Spleen (tissue), 11 donors: ENCODE measurements at regions not wholly inside any gene's neighbourhood (a gene's known extent, or its start where the extent isn't known, plus 50 kb on each side); places are given as distances from the start of the nearest gene placed in this dataset.
"Not testable (repeated sequence)": the region's sequence is repeated elsewhere in the genome, so short reads cannot be mapped to it uniquely, and the experiment has no call there.

ENCODE experiments used
- DNase-seq: peaks from one replicate; pipeline ENCODE4 v3.0.0-alpha.2; 2020
- H3K27ac ChIP-seq, 8 donors: fragments of 200-600 bp; sonication (generic) in 7 of 8; 1 replicate in 4 of 8; 2 replicates in 4 of 8; pipeline versions ENCODE4 v1.5.0 to v1.8.0; 2016 to 2021; ENCODE audit warnings: inconsistent platforms in 4 of 8, mild to moderate bottlenecking in 4 of 8, moderate library complexity in 1 of 8
- H3K27me3 ChIP-seq, 7 donors: fragments of 200-600 bp; sonication (generic) in 6 of 7; replicated peaks in 1 of 7; 1 replicate in 4 of 7; 2 replicates in 3 of 7; pipeline versions ENCODE4 v1.5.0 to v1.8.0; 2016 to 2021; ENCODE audit warnings: inconsistent platforms in 3 of 7, mild to moderate bottlenecking in 1 of 7
- H3K36me3 ChIP-seq, 6 donors: fragments of 200-600 bp; sonication (generic) in 5 of 6; 1 replicate in 4 of 6; 2 replicates in 2 of 6; pipeline versions ENCODE4 v1.5.0 to v1.8.0; 2016 to 2021; ENCODE audit warnings: inconsistent platforms in 2 of 6
- H3K4me1 ChIP-seq, 6 donors: fragments of 200-600 bp; sonication (generic) in 5 of 6; 1 replicate in 3 of 6; 2 replicates in 3 of 6; pipeline versions ENCODE4 v1.5.0 to v1.8.0; 2016 to 2021; ENCODE audit warnings: inconsistent platforms in 3 of 6
- H3K4me3 ChIP-seq, 8 donors: fragments of 200-600 bp; sonication (generic) in 7 of 8; 1 replicate in 4 of 8; 2 replicates in 4 of 8; pipeline versions ENCODE4 v1.5.0 to v1.8.0; 2016 to 2021; ENCODE audit warnings: inconsistent platforms in 4 of 8, mild to moderate bottlenecking in 4 of 8, moderate library complexity in 2 of 8
- H3K9me3 ChIP-seq, 8 donors: fragments of 200-600 bp; sonication (generic) in 7 of 8; 1 replicate in 4 of 8; 2 replicates in 4 of 8; pipeline versions ENCODE4 v1.5.0 to v1.8.0; 2016 to 2021; ENCODE audit warnings: inconsistent platforms in 4 of 8
- CTCF ChIP-seq, 11 experiments: fragments of 200-600 bp in 7 of 11; fragments of 450-650 bp in 4 of 11; sonication (generic) in 4 of 11; IDR thresholded peaks in 8 of 11; conservative IDR thresholded peaks in 3 of 11; 1 replicate in 7 of 11; 2 replicates in 4 of 11; pipeline versions ENCODE4 v1.4.0 to v1.8.0; 2016 to 2021; ENCODE audit warnings: antibody characterized with exemption in 11 of 11, inconsistent platforms in 4 of 11, mild to moderate bottlenecking in 1 of 11
- POLR2A ChIP-seq, 3 donors: fragments of 450-650 bp; IDR thresholded peaks; one replicate each; pipeline ENCODE4 v1.5.1; 2017; ENCODE audit warnings: antibody characterized with exemption in 3 of 3, mild to moderate bottlenecking in 1 of 3
- POLR2AphosphoS5 ChIP-seq, 3 donors: sonication (generic); formaldehyde crosslinking; IDR thresholded peaks; one replicate each; pipeline ENCODE4 v1.5.1; 2017; ENCODE audit warnings: antibody characterized with exemption in 3 of 3
- WGBS, 5 donors: extraction: QIAGEN DNeasy Blood & Tissue Kit in 3 of 5; methylation state at CpG; one replicate each; pipeline versions ENCODE4 v1.1.5 to v1.1.7; 2013 to 2018; 5-methylcytosine and 5-hydroxymethylcytosine counted together
- intact Hi-C: fragments of 100-400 bp; cut with DNase I; formaldehyde crosslinking; loops from one replicate; pipeline ENCODE4 v1.15.0; 2023; ENCODE audit warnings: low total_unique reads
- donor health status: healthy with polysubstance abuse.
- donor health status: DM: no; HTN: no; CAD: no; lungs with moderate emphysema.
- donor health status: DM: no; HTN: no; CAD: no.
- donor health status: Bipolar disorder and iron deficiency.
- donor health status: healthy.
- donor health status: DM: no; HTN: no; CAD: no.
- donor health status: DM: yes; HTN: yes; CAD: no.

GRCh38 chr5:162603443-162604070 is 536.0 kb downstream of the GABRG2 start:
- DNase-seq, result no peak
- no peak overlapping the region for H3K27ac ChIP-seq
- H3K36me3 ChIP-seq, result no peaks in the 10 kb centered on the region
- WGBS, 5 donors, result 41 to 67% (median 50%) methylated on average over 3 of the region's 3 CpGs
- no peak overlapping the region for H3K4me3 ChIP-seq
- H3K27me3 ChIP-seq, result no peaks in the 10 kb centered on the region
- intact Hi-C loops, result no loop called here
- peaks cover 0 to 25% (median 13%) of the 10 kb centered on the region in 8 donors for H3K9me3 ChIP-seq
- no peak for TF ChIP-seq CTCF (IDR thresholded peaks at IDR 0.05 in 8 of 11, conservative IDR thresholded peaks at IDR 0.05 in 3 of 11)
- no peak for TF ChIP-seq POLR2A (IDR thresholded peaks at IDR 0.05)
- TF ChIP-seq POLR2AphosphoS5 (IDR thresholded peaks at IDR 0.05), result no peak
- no peaks in the 10 kb centered on the region for H3K4me1 ChIP-seq

- Histone ChIP-seq H3K36me3 (no peaks in the 10 kb centered on the region), H3K27ac (no peak overlapping the region), H3K27me3 (no peaks in the 10 kb centered on the region), H3K4me3 (no peak overlapping the region), H3K9me3 (peaks cover 0 to 22% (median 2%) of the 10 kb centered on the region in 8 donors), H3K4me1 (no peaks in the 10 kb centered on the region)
- 71 to 82% (median 76%) methylated on average over 4 of the region's 4 CpGs for WGBS, 5 donors
- TF ChIP-seq POLR2A (IDR thresholded peaks at IDR 0.05), result no peak
- no peak for TF ChIP-seq CTCF (IDR thresholded peaks at IDR 0.05 in 8 of 11, conservative IDR thresholded peaks at IDR 0.05 in 3 of 11)
- no peak for TF ChIP-seq POLR2AphosphoS5 (IDR thresholded peaks at IDR 0.05)
- intact Hi-C loops, result no loop called here
- no peak for DNase-seq
These were observed 540.3 kb downstream of the GABRG2 start for GRCh38 chr5:162607879-162608278.

DNA sequence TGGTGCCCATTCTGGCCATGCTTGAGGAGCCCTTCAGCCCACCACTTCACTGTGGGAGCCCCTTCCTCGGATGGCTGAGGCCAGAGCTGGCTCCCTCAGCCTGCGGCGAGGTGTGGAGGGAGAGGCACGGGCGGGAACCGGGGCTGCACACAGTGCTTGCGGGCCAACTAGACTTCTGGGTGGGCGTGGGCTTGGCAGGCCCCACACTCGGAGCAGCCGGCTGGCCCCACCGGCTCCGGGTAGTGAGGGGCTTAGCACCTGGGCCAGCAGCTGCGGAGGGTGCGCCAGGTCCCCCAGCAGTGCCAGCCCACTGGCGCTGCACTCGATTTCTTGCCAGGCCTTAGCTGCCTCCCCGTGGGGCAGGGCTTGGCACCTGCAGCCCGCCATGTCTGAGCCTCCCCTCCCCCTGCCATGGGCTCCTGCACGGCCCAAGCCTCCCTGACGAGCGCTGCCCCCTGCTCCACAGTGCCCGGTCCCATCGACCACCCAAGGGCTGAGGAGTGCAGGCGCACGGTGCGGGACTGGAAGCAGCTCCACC is 554.2 kb downstream of the GABRG2 start:
- WGBS, 5 donors, result 91 to 96% (median 94%) methylated on average over 11 to 26 of the region's 26 CpGs
- DNase-seq, result peak; percentile 70

DNA sequence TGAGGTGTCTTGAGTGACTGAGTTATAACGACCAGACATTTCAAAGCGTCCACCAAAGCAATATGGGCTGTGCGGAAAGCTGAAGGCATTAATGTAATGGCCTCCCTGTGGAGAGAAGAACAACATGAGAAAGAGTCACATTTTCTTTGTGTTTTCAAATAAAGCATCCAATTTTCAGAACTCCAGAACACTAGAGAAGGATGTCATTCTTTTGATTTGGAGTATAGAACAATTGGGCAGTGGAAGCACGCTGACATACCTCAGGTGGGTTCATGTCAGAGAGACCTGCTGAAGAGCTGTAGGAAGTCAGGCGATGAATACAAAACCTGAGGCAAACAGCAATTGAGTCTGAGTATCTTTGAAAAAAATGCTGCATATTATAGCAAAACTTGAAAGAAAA is 556.5 kb downstream of the GABRG2 start:
- 82 to 93% (median 89%) methylated on average over 5 of the region's 5 CpGs for WGBS, 5 donors
- TF ChIP-seq CTCF (IDR thresholded peaks at IDR 0.05 in 8 of 11, conservative IDR thresholded peaks at IDR 0.05 in 3 of 11) (no peak), POLR2A (IDR thresholded peaks at IDR 0.05) (no peak), POLR2AphosphoS5 (IDR thresholded peaks at IDR 0.05) (no peak)

More for the DNA sequence above, 554.2 kb downstream of the GABRG2 start:
- H3K36me3 ChIP-seq, intact Hi-C loops, H3K4me1 ChIP-seq, H3K27me3 ChIP-seq, H3K4me3 ChIP-seq, H3K27ac ChIP-seq: not testable (repeated sequence)
- peaks cover 0 to 64% (median 31%) of the 10 kb centered on the region in 8 donors for H3K9me3 ChIP-seq

More for the DNA sequence above, 556.5 kb downstream of the GABRG2 start:
- H3K4me3 ChIP-seq, result no peak overlapping the region
- intact Hi-C loops, result no loop called here
- peaks cover 0 to 79% (median 46%) of the 10 kb centered on the region in 8 donors for H3K9me3 ChIP-seq
- no peaks in the 10 kb centered on the region for H3K36me3 ChIP-seq
- no peaks in the 10 kb centered on the region for H3K27me3 ChIP-seq
- DNase-seq, result no peak
- H3K27ac ChIP-seq, result no peak overlapping the region
- no peaks in the 10 kb centered on the region for H3K4me1 ChIP-seq
